IPS-15b (cell line): ENCODE measurements at regions not wholly inside any gene's neighbourhood (a gene's known extent, or its start where the extent isn't known, plus 50 kb on each side); places are given as distances from the start of the nearest gene placed in this dataset.

Experiments used
- H3K27me3 ChIP-seq: one replicate; pipeline ENCODE4 v1.6.1; 2013; ENCODE audit warnings: low read length; ENCODE audit not compliant: control insufficient read depth, insufficient read depth
- H3K36me3 ChIP-seq: one replicate; pipeline ENCODE4 v1.6.1; 2013; ENCODE audit warnings: low read length; ENCODE audit not compliant: control insufficient read depth, insufficient read depth
- H3K4me1 ChIP-seq: one replicate; pipeline ENCODE4 v1.6.1; 2013; ENCODE audit warnings: mild to moderate bottlenecking, low read length; ENCODE audit not compliant: control insufficient read depth, insufficient read depth
- H3K4me3 ChIP-seq: one replicate; pipeline ENCODE4 v1.5.1; 2013; ENCODE audit warnings: low read depth, low read length
- H3K9ac ChIP-seq: one replicate; pipeline ENCODE4 v1.6.1; 2013; ENCODE audit warnings: low read depth, mild to moderate bottlenecking, low read length
- H3K9me3 ChIP-seq: one replicate; pipeline ENCODE4 v1.6.1; 2013; ENCODE audit warnings: mild to moderate bottlenecking, low read length; ENCODE audit not compliant: control insufficient read depth, insufficient read depth

DNA sequence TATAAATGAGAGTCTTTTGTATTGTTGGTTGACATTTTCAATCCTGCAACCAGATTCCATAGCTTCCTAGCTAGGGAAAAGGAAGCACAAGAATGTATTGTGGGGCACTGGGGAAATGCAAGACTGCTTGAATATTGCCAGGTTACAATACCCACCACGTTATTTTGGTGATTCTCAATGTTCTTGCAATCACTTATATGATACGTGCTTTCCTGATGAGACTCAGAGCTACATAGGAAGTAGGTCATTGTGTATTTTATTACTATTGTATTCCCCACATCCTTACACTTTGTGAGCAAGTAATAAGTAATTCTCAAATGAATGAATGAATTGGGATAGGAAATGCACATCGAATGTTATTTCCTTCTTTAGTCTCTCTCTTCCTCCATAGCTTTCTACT, 217.1 kb upstream of the CD180 start:
- Histone ChIP-seq H3K4me3 (no peak overlapping the region), H3K9me3 (no peaks in the 10 kb centered on the region), H3K36me3 (no peaks in the 10 kb centered on the region), H3K27me3 (peaks cover 10% of the 10 kb centered on the region), H3K9ac (no peak overlapping the region), H3K4me1 (peaks cover 7% of the 10 kb centered on the region)

DNA sequence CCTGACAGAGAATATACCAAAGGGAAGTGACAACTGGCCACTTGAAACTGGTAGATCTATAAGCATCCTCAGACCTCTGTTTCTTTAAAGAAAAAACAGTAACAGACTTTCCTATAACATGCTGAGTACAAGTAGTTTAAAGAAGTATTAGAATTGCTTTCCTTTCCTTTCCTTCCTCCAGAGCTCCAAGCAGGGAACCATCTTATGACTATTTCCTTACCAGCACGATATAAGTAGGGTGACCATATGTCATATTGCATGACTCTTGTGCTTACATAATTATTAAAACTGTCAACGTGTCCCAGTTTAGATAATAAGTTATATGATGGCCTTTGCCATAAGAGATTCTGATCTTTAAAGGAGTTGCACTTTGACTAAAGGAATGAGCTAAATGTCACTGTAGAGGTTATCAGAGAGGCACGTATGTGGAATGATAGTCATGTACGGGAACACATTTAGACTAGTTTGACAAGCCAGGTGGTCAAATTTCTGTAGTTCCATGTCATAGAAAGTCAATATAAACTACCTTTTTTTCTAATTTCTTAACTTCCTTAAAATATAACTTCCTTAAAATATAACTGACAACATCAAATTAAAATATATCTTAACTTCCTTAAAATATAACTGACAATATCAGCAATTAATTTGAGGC, 212.7 kb upstream of the CD180 start:
- Histone ChIP-seq H3K27me3 (no peaks in the 10 kb centered on the region), H3K9me3 (no peaks in the 10 kb centered on the region)

DNA sequence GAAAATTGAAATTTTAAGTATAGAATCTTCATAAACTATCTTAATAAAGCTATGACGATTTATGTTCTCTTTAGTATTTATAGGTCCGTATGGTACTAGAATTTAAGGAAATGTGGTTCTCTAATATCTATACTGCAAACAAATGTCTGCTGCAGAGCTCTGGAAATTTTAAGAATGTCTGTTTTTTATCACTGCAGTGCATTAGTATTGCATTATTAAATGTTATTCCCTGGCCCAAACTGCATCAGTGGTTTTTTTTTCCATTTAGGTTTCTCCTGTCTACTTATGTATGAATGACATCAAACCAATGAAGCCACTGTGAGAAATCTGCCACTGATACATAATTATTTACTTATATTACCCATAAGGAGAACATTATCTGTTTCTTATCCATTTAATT, 211.4 kb upstream of the CD180 start:
- Histone ChIP-seq H3K9me3 (no peaks in the 10 kb centered on the region), H3K4me3 (no peak overlapping the region), H3K36me3 (no peaks in the 10 kb centered on the region), H3K4me1 (no peaks in the 10 kb centered on the region), H3K27me3 (no peaks in the 10 kb centered on the region), H3K9ac (no peak overlapping the region)

More for the DNA sequence above, 212.7 kb upstream of the CD180 start:
- Histone ChIP-seq H3K4me1 (no peaks in the 10 kb centered on the region), H3K36me3 (no peaks in the 10 kb centered on the region), H3K4me3 (no peak overlapping the region), H3K9ac (no peak overlapping the region)

DNA sequence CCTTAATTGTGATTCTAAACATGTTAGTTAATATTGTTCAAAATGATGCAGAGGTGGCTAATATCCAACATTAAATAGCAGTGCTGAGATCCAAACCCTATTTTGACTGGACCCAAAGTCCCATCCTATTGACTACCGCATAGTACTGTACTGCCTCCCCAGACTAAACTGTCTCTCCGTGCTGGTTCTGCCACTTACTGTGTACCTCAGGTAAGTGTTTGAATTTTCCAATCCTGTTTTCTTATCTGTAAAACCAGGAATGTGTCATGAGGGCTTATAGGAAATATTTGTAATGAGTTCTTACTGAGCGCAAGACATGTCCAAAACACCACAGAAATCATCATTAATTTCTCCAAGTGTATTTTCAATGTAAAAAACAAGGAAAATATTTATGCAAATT, 209.2 kb upstream of the CD180 start:
- Histone ChIP-seq H3K9me3 (no peaks in the 10 kb centered on the region), H3K4me3 (no peak overlapping the region), H3K36me3 (no peaks in the 10 kb centered on the region), H3K4me1 (no peaks in the 10 kb centered on the region), H3K27me3 (no peaks in the 10 kb centered on the region), H3K9ac (no peak overlapping the region)

DNA sequence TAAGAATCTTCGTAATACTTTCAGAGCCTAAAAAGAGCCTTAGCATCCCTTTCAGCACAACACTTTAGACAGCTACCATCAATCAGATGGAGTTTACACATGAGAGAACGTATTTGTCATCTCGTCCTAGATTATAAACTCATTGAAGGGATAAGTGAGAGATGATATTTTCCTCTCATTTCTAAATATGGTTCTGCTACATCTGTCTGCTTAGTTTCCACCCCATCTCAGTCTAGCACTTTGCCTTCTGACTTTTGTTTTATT, 208.4 kb upstream of the CD180 start:
- Histone ChIP-seq H3K9ac (no peak overlapping the region), H3K36me3 (no peaks in the 10 kb centered on the region), H3K4me1 (no peaks in the 10 kb centered on the region), H3K4me3 (no peak overlapping the region), H3K27me3 (no peaks in the 10 kb centered on the region), H3K9me3 (no peaks in the 10 kb centered on the region)

DNA sequence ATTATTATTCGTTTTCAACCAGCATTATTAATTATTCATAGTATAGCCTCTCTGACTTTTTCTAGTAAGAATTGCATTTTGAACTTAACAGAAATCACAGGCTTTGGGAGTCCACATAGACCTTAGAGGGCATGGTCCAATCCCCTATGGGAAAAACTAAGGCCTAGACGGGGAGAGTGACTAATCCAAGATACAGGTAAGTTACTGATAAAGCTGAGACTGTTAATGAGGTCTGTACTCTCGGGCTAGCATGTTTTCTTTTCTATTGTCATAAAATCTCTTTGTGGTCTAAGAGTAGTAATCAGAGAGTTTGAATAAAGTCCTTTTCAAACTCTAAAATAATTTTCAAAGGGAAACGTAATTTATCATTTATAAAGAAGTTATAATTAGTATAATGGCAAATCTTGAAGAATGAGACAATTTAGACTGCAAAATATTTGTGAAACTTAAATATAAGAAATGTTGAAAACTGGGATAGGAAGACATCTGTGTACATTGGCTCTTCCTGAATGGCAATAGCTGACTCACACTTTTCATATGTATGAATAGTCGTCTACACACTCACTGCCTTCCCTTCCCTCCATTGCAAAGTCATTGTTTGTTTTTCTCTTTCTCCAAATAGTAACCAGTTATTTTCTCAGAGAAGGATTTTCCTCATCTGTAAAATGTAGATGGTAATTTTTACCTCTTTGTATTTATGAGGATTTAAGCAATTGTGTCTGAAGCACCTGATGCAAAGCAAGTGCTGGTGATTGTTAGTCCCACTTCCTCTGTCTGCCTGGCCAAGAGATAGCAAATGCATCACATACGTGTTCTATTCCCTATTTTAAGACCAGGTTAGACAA, 207.9 kb upstream of the CD180 start:
- Histone ChIP-seq H3K4me3 (no peak overlapping the region), H3K9ac (no peak overlapping the region), H3K36me3 (no peaks in the 10 kb centered on the region), H3K27me3 (no peaks in the 10 kb centered on the region), H3K4me1 (no peaks in the 10 kb centered on the region), H3K9me3 (no peaks in the 10 kb centered on the region)

DNA sequence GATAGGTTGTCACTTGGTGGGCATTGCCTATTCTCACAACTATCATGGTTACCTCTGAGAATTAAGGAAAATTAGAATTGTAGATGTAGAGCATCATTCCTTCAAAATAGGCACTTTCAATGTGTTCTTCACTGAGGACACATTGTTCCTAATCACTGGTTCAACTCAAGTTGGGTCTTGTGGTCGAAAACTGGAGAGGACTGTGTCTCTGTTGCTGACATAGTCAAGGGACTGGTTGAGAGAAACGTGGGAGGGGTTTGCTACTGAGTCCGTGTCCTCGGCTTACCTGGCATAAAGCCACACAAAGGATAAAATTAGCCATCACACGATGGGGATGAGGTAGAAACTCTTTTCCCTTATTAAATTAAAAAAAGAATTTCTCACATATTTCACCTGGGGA, 205.9 kb upstream of the CD180 start:
- no peaks in the 10 kb centered on the region for H3K9me3 ChIP-seq
- no peaks in the 10 kb centered on the region for H3K4me1 ChIP-seq
- no peak overlapping the region for H3K4me3 ChIP-seq
- no peak overlapping the region for H3K9ac ChIP-seq
- H3K36me3 ChIP-seq, result no peaks in the 10 kb centered on the region
- no peaks in the 10 kb centered on the region for H3K27me3 ChIP-seq

DNA sequence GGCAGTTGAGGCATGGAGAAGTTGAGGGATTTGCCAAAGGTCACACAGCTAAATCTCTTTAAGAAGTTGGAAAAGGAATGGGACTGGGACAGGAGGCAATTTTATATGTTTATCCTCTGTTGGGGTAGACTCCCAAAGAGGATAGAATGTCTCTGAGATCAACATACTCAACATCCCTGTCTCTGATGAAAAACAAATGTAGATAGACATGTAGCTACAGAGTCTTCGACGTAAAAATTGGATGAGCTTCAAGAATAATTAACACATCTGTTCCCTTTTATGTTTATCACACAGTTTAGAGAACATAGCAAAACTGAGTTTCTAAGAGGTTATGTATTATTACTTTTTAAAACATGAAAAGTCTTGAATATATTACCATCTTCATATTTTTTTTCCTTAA, 204.6 kb upstream of the CD180 start:
- Histone ChIP-seq H3K4me1 (no peaks in the 10 kb centered on the region), H3K9me3 (no peaks in the 10 kb centered on the region), H3K36me3 (no peaks in the 10 kb centered on the region), H3K9ac (no peak overlapping the region), H3K4me3 (no peak overlapping the region), H3K27me3 (no peaks in the 10 kb centered on the region)

DNA sequence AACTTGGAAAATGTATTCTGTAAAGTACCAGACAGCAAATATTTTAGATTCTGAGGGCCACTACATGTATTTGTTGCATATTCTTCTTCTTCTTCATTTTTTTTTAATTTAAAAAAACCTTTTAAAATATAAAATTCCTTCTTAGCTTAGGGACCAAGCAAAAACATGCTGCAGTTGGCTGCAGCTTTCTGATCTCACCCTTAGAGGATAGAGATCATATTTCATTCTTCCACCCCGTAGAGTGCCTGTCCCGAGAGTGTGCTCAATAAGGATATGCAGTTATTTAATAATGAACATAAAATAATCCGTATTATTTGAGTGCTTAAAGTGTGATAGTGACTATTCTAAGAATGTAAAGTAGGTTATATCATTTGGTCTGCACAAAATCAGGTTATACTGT, 204.2 kb upstream of the CD180 start:
- H3K4me3 ChIP-seq, result no peak overlapping the region
- H3K9me3 ChIP-seq, result no peaks in the 10 kb centered on the region
- H3K36me3 ChIP-seq, result no peaks in the 10 kb centered on the region
- H3K4me1 ChIP-seq, result no peaks in the 10 kb centered on the region
- no peak overlapping the region for H3K9ac ChIP-seq
- no peaks in the 10 kb centered on the region for H3K27me3 ChIP-seq

DNA sequence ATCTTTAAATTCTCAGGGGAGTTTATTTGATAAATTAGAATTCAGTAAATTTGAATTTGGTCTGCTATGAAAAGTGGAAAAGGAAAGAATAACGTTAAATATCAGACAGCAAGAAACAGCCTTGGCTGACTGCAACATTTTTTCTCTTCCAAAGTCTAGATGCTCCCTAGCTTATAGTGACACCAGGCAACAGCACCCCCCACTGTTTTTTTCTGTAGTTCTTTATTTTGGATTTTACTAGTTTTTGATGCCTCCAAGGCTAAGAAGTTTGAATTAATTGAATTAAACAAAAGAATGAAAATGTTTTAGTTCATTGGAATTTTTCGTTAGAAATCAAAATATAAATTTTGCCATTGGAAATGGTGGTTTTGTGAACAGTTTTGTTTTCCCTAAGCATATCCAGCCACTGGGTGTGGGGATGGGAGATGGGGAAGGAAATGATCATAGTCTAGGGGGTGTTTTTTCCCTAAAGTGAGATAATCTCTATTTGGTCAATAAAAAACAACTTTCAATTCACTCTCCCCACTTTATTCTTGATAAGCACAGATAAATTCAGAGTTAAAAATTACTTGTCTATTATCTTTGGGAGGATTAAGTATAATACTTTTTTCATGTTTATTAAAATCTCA, 199.3 kb upstream of the CD180 start:
- no peak overlapping the region for H3K9ac ChIP-seq
- no peak overlapping the region for H3K4me3 ChIP-seq
- peaks cover 2% of the 10 kb centered on the region for H3K27me3 ChIP-seq
- H3K4me1 ChIP-seq, result peaks cover 9% of the 10 kb centered on the region
- H3K9me3 ChIP-seq, result no peaks in the 10 kb centered on the region
- H3K36me3 ChIP-seq, result no peaks in the 10 kb centered on the region

DNA sequence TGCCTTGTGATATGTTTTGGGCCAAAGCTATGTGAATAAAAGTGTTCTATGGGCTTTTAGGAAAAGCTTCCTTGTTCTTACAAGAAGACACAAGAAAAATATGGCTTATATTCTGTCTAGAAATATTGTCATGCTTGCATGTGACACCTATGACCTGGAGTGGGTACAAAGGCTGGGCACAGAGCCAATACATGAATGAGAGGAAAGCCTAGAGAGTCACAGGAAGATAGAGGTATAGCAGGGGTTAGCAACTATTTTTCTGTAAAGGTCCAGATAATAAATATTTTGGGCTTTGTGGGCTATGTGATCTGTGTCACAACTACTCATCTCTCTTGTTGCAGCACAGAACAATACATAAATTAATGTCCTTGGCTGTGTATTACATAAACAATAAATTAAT, 196.6 kb upstream of the CD180 start:
- Histone ChIP-seq H3K9me3 (no peaks in the 10 kb centered on the region), H3K4me3 (no peak overlapping the region), H3K4me1 (peaks cover 9% of the 10 kb centered on the region)

DNA sequence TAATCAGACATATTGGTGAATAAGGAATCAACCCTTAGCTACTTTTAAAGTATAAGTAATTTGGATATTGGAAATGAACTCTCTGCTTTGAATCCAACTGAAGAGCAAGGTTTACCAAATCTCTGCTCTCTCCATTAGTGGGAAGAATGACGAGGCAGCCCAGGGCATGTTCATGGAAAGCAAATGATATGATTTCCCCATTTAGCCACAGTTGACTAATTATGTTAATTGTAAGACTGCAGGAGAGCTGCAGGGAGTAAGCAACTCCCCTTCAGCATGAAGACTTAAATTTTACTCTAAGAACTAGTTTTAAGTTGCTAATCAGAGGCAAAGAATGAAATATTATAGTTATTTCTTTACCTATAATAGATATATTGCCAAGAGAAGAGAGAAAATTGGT, 194.3 kb upstream of the CD180 start:
- H3K9ac ChIP-seq, result no peak overlapping the region
- no peaks in the 10 kb centered on the region for H3K9me3 ChIP-seq
- H3K36me3 ChIP-seq, result no peaks in the 10 kb centered on the region
- peaks cover 9% of the 10 kb centered on the region for H3K4me1 ChIP-seq
- H3K27me3 ChIP-seq, result peaks cover 2% of the 10 kb centered on the region
- H3K4me3 ChIP-seq, result no peak overlapping the region

More for the DNA sequence above, 196.6 kb upstream of the CD180 start:
- Histone ChIP-seq H3K36me3 (no peaks in the 10 kb centered on the region), H3K27me3 (peaks cover 2% of the 10 kb centered on the region), H3K9ac (no peak overlapping the region)
